ENCODE measurements at regions not wholly inside any gene's neighbourhood (a gene's known extent, or its start where the extent isn't known, plus 50 kb on each side); places are given as distances from the start of the nearest gene placed in this dataset.

- Histone ChIP-seq H3K27me3 (ENCODE audit: control insufficient read depth, insufficient read depth, low read length) (peaks cover 7% of the 10 kb centered on the region), H3K36me3 (ENCODE audit: control insufficient read depth, insufficient read depth, low read length) (no peaks in the 10 kb centered on the region), H3K9me3 (ENCODE audit: control insufficient read depth, insufficient read depth, low read length) (no peaks in the 10 kb centered on the region), H3K9ac (ENCODE audit: low read depth, low read length) (no peak overlapping the region), H3K4me3 (ENCODE audit: low read depth, low read length) (no peak overlapping the region), H3K27ac (ENCODE audit: low read depth, low read length) (no peak overlapping the region), H3K4me1 (ENCODE audit: control insufficient read depth, insufficient read depth, low read length) (peaks cover 13% of the 10 kb centered on the region)
Measured at GRCh38 chr14:34227834-34228649, 234.0 kb downstream of the SPTSSA start.

GRCh38 chr14:34224221-34224620 lies 237.8 kb downstream of the SPTSSA start:
- Histone ChIP-seq H3K27me3 (ENCODE audit: control insufficient read depth, insufficient read depth, low read length) (peaks cover 7% of the 10 kb centered on the region), H3K27ac (ENCODE audit: low read depth, low read length) (no peak overlapping the region)

GRCh38 chr14:34223373-34224148 lies 238.5 kb downstream of the SPTSSA start:
- H3K9ac ChIP-seq (ENCODE audit: low read depth, low read length), result no peak overlapping the region
- H3K27ac ChIP-seq (ENCODE audit: low read depth, low read length), result no peak overlapping the region
- peaks cover 21% of the 10 kb centered on the region for H3K4me1 ChIP-seq (ENCODE audit: control insufficient read depth, insufficient read depth, low read length)
- no peaks in the 10 kb centered on the region for H3K9me3 ChIP-seq (ENCODE audit: control insufficient read depth, insufficient read depth, low read length)
- H3K27me3 ChIP-seq (ENCODE audit: control insufficient read depth, insufficient read depth, low read length), result peaks cover 7% of the 10 kb centered on the region
- H3K4me3 ChIP-seq (ENCODE audit: low read depth, low read length), result no peak overlapping the region
- no peaks in the 10 kb centered on the region for H3K36me3 ChIP-seq (ENCODE audit: control insufficient read depth, insufficient read depth, low read length)

More at GRCh38 chr14:34224221-34224620, 237.8 kb downstream of the SPTSSA start:
- Histone ChIP-seq H3K36me3 (ENCODE audit: control insufficient read depth, insufficient read depth, low read length) (no peaks in the 10 kb centered on the region), H3K9me3 (ENCODE audit: control insufficient read depth, insufficient read depth, low read length) (no peaks in the 10 kb centered on the region), H3K4me3 (ENCODE audit: low read depth, low read length) (no peak overlapping the region), H3K9ac (ENCODE audit: low read depth, low read length) (no peak overlapping the region), H3K4me1 (ENCODE audit: control insufficient read depth, insufficient read depth, low read length) (peaks cover 21% of the 10 kb centered on the region)

GRCh38 chr14:34222867-34223266 lies 239.2 kb downstream of the SPTSSA start:
- Histone ChIP-seq H3K4me3 (ENCODE audit: low read depth, low read length) (no peak overlapping the region), H3K9me3 (ENCODE audit: control insufficient read depth, insufficient read depth, low read length) (no peaks in the 10 kb centered on the region), H3K4me1 (ENCODE audit: control insufficient read depth, insufficient read depth, low read length) (peaks cover 20% of the 10 kb centered on the region), H3K27me3 (ENCODE audit: control insufficient read depth, insufficient read depth, low read length) (peaks cover 6% of the 10 kb centered on the region), H3K9ac (ENCODE audit: low read depth, low read length) (no peak overlapping the region), H3K36me3 (ENCODE audit: control insufficient read depth, insufficient read depth, low read length) (no peaks in the 10 kb centered on the region), H3K27ac (ENCODE audit: low read depth, low read length) (no peak overlapping the region)

- Histone ChIP-seq H3K4me1 (ENCODE audit: control insufficient read depth, insufficient read depth, low read length) (peaks cover 17% of the 10 kb centered on the region), H3K27ac (ENCODE audit: low read depth, low read length) (no peak overlapping the region)
Measured at GRCh38 chr14:34222122-34222521, 239.9 kb downstream of the SPTSSA start.

GRCh38 chr14:34220921-34221320 lies 241.1 kb downstream of the SPTSSA start:
- Histone ChIP-seq H3K4me1 (ENCODE audit: control insufficient read depth, insufficient read depth, low read length) (peaks cover 17% of the 10 kb centered on the region), H3K4me3 (ENCODE audit: low read depth, low read length) (no peak overlapping the region), H3K27ac (ENCODE audit: low read depth, low read length) (no peak overlapping the region), H3K9me3 (ENCODE audit: control insufficient read depth, insufficient read depth, low read length) (no peaks in the 10 kb centered on the region; the same call in 1 of the 2 replicates), H3K9ac (ENCODE audit: low read depth, low read length) (no peak overlapping the region), H3K36me3 (ENCODE audit: control insufficient read depth, insufficient read depth, low read length) (no peaks in the 10 kb centered on the region), H3K27me3 (ENCODE audit: control insufficient read depth, insufficient read depth, low read length) (no peaks in the 10 kb centered on the region)

More at GRCh38 chr14:34222122-34222521, 239.9 kb downstream of the SPTSSA start:
- no peak overlapping the region for H3K9ac ChIP-seq (ENCODE audit: low read depth, low read length)
- no peak overlapping the region for H3K4me3 ChIP-seq (ENCODE audit: low read depth, low read length)
- no peaks in the 10 kb centered on the region for H3K9me3 ChIP-seq (ENCODE audit: control insufficient read depth, insufficient read depth, low read length)
- no peaks in the 10 kb centered on the region for H3K36me3 ChIP-seq (ENCODE audit: control insufficient read depth, insufficient read depth, low read length)
- no peaks in the 10 kb centered on the region for H3K27me3 ChIP-seq (ENCODE audit: control insufficient read depth, insufficient read depth, low read length)

- no peak overlapping the region for H3K4me3 ChIP-seq (ENCODE audit: low read depth, low read length)
- no peaks in the 10 kb centered on the region for H3K27me3 ChIP-seq (ENCODE audit: control insufficient read depth, insufficient read depth, low read length)
- H3K36me3 ChIP-seq (ENCODE audit: control insufficient read depth, insufficient read depth, low read length), result no peaks in the 10 kb centered on the region
- no peak overlapping the region for H3K27ac ChIP-seq (ENCODE audit: low read depth, low read length)
- no peak overlapping the region for H3K9ac ChIP-seq (ENCODE audit: low read depth, low read length)
- no peaks in the 10 kb centered on the region; the same call in 1 of the 2 replicates for H3K9me3 ChIP-seq (ENCODE audit: control insufficient read depth, insufficient read depth, low read length)
- H3K4me1 ChIP-seq (ENCODE audit: control insufficient read depth, insufficient read depth, low read length), result peaks cover 17% of the 10 kb centered on the region
Measured at GRCh38 chr14:34220378-34220706, 241.7 kb downstream of the SPTSSA start.

GRCh38 chr14:34219661-34220377 lies 242.2 kb downstream of the SPTSSA start:
- Histone ChIP-seq H3K27me3 (ENCODE audit: control insufficient read depth, insufficient read depth, low read length) (no peaks in the 10 kb centered on the region), H3K36me3 (ENCODE audit: control insufficient read depth, insufficient read depth, low read length) (no peaks in the 10 kb centered on the region), H3K4me1 (ENCODE audit: control insufficient read depth, insufficient read depth, low read length) (peaks cover 17% of the 10 kb centered on the region), H3K27ac (ENCODE audit: low read depth, low read length) (no peak overlapping the region), H3K9ac (ENCODE audit: low read depth, low read length) (no peak overlapping the region), H3K9me3 (ENCODE audit: control insufficient read depth, insufficient read depth, low read length) (no peaks in the 10 kb centered on the region; the same call in 1 of the 2 replicates), H3K4me3 (ENCODE audit: low read depth, low read length) (no peak overlapping the region)

- Histone ChIP-seq H3K9ac (ENCODE audit: low read depth, low read length) (no peak overlapping the region), H3K27me3 (ENCODE audit: control insufficient read depth, insufficient read depth, low read length) (no peaks in the 10 kb centered on the region), H3K4me3 (ENCODE audit: low read depth, low read length) (no peak overlapping the region), H3K27ac (ENCODE audit: low read depth, low read length) (no peak overlapping the region), H3K9me3 (ENCODE audit: control insufficient read depth, insufficient read depth, low read length) (no peaks in the 10 kb centered on the region; the same call in 1 of the 2 replicates), H3K36me3 (ENCODE audit: control insufficient read depth, insufficient read depth, low read length) (no peaks in the 10 kb centered on the region), H3K4me1 (ENCODE audit: control insufficient read depth, insufficient read depth, low read length) (peaks cover 16% of the 10 kb centered on the region)
Measured at GRCh38 chr14:34218881-34219280, 243.2 kb downstream of the SPTSSA start.

- Histone ChIP-seq H3K4me1 (ENCODE audit: control insufficient read depth, insufficient read depth, low read length) (no peaks in the 10 kb centered on the region), H3K36me3 (ENCODE audit: control insufficient read depth, insufficient read depth, low read length) (no peaks in the 10 kb centered on the region), H3K27me3 (ENCODE audit: control insufficient read depth, insufficient read depth, low read length) (no peaks in the 10 kb centered on the region), H3K27ac (ENCODE audit: low read depth, low read length) (no peak overlapping the region), H3K4me3 (ENCODE audit: low read depth, low read length) (no peak overlapping the region), H3K9me3 (ENCODE audit: control insufficient read depth, insufficient read depth, low read length) (no peaks in the 10 kb centered on the region; the same call in 1 of the 2 replicates), H3K9ac (ENCODE audit: low read depth, low read length) (no peak overlapping the region)
Measured at GRCh38 chr14:34214961-34215360, 247.1 kb downstream of the SPTSSA start.
